Stomach (tissue), 8 donors: ENCODE measurements at regions not wholly inside any gene's neighbourhood (a gene's known extent, or its start where the extent isn't known, plus 50 kb on each side); places are given as distances from the start of the nearest gene placed in this dataset.

ENCODE experiments used
- DNase-seq, 2 donors: peaks; one replicate each; pipeline versions ENCODE4 v3.0.0 to v3.0.0-alpha.2; 2013 to 2019
- H3K27ac ChIP-seq, 5 donors: fragments of 200-600 bp in 4 of 5; sonication (generic) in 4 of 5; one replicate each; pipeline ENCODE4 v1.5.1; 2013 to 2019; ENCODE audit warnings: mild to moderate bottlenecking in 1 of 5, moderate library complexity in 1 of 5
- H3K27me3 ChIP-seq, 3 donors: fragments of 200-600 bp; sonication (generic); one replicate each; pipeline ENCODE4 v1.5.1; 2017 to 2019; ENCODE audit warnings: mixed run types in 1 of 3
- H3K36me3 ChIP-seq, 4 donors: fragments of 200-600 bp; sonication (generic); 1 replicate in 3 of 4; 2 replicates in 1 of 4; pipeline ENCODE4 v1.5.1; 2016 to 2019
- H3K4me1 ChIP-seq, 4 donors: fragments of 200-600 bp; sonication (generic); one replicate each; pipeline ENCODE4 v1.5.1; 2016 to 2019
- H3K4me3 ChIP-seq, 4 donors: fragments of 200-600 bp; sonication (generic) in 3 of 4; one replicate each; pipeline ENCODE4 v1.5.1; 2016 to 2019; ENCODE audit warnings: mild to moderate bottlenecking in 1 of 4
- H3K9me3 ChIP-seq, 4 donors: fragments of 200-600 bp; sonication (generic); one replicate each; pipeline ENCODE4 v1.5.1; 2016 to 2019
- EP300 ChIP-seq: sonication (generic); formaldehyde crosslinking; IDR thresholded peaks from one replicate; pipeline ENCODE4 v1.6.1; 2017; ENCODE audit warnings: antibody characterized with exemption
- POLR2A ChIP-seq, 4 donors: fragments of 450-650 bp; IDR thresholded peaks; one replicate each; pipeline ENCODE4 v1.6.1; 2016; ENCODE audit warnings: antibody characterized with exemption in 4 of 4, control low read depth in 2 of 4, mild to moderate bottlenecking in 1 of 4, moderate library complexity in 1 of 4
- POLR2AphosphoS5 ChIP-seq, 3 donors: sonication (generic); formaldehyde crosslinking; IDR thresholded peaks; one replicate each; pipeline ENCODE4 v1.6.1; 2016; ENCODE audit warnings: antibody characterized with exemption in 3 of 3
- WGBS, 5 donors: extraction: QIAGEN DNeasy Blood & Tissue Kit in 3 of 5; methylation state at CpG; one replicate each; pipeline versions ENCODE4 v1.1.5 to v1.1.7; 2013 to 2018; 5-methylcytosine and 5-hydroxymethylcytosine counted together
- intact Hi-C: fragments of 100-400 bp; cut with DNase I; formaldehyde crosslinking; loops from one replicate; pipeline ENCODE4 v1.15.1; 2023; ENCODE audit warnings: low total_unique reads
- TF ChIP-seq, protein P1 (sequence below), 7 experiments: fragments of 450-650 bp in 4 of 7; fragments of 200-600 bp in 3 of 7; sonication (generic) in 3 of 7; IDR thresholded peaks; one replicate each; pipeline ENCODE4 v1.5.1; 2016 to 2019; ENCODE audit warnings: antibody characterized with exemption in 7 of 7, control low read depth in 2 of 7, mild to moderate bottlenecking in 1 of 7
- donor health status: healthy with polysubstance abuse.
- donor health status: Bipolar disorder and iron deficiency.
- donor health status: healthy.

GRCh38 chr1:58989845-58990244 lies 206.0 kb upstream of the JUN start:
- no peaks in the 10 kb centered on the region for H3K36me3 ChIP-seq

DNA sequence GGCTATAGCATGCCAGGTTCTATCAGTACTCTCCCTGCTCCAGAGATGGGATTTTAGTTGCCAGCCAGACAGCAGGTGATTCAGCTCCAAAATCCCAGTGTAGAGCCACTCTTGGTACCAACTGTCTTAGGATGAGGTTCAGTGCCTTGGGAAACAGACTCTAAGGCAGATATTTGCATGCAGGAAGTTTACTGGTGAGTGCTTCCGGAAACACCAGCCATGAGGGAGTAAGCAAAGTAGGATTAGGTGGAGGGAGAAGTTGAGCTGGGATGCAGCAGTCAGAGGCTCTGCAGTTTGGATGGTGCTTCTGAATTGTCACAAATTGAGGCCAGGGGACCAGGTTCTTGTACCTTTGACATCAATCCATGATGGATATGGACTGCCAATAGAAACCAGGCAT lies 207.5 kb upstream of the JUN start:
- H3K27me3 ChIP-seq = no peaks in the 10 kb centered on the region
- no peaks in the 10 kb centered on the region for H3K36me3 ChIP-seq
- no peak for DNase-seq
- no peaks in the 10 kb centered on the region for H3K9me3 ChIP-seq
- no peak overlapping the region for H3K27ac ChIP-seq
- WGBS, 5 donors = 73 to 93% (median 88%) methylated on average over 1 of the region's 1 CpG
- intact Hi-C loops = no loop called here
- TF ChIP-seq POLR2AphosphoS5 (IDR thresholded peaks at IDR 0.05) = no peak
- H3K4me1 ChIP-seq = peaks cover 0 to 25% (median 6%) of the 10 kb centered on the region in 4 donors
- no peak overlapping the region for H3K4me3 ChIP-seq

More at GRCh38 chr1:58989845-58990244, 206.0 kb upstream of the JUN start:
- Histone ChIP-seq H3K9me3 (no peaks in the 10 kb centered on the region), H3K27me3 (no peaks in the 10 kb centered on the region), H3K27ac (no peak overlapping the region), H3K4me3 (no peak overlapping the region), H3K4me1 (peaks cover 0 to 26% (median 6%) of the 10 kb centered on the region in 4 donors)
- intact Hi-C loops = no loop called here
- no peak for DNase-seq
- no peak for TF ChIP-seq EP300
- TF ChIP-seq POLR2AphosphoS5 (IDR thresholded peaks at IDR 0.05) = no peak
- no peak for TF ChIP-seq POLR2A (IDR thresholded peaks at IDR 0.05)
- TF ChIP-seq, protein P1, sequence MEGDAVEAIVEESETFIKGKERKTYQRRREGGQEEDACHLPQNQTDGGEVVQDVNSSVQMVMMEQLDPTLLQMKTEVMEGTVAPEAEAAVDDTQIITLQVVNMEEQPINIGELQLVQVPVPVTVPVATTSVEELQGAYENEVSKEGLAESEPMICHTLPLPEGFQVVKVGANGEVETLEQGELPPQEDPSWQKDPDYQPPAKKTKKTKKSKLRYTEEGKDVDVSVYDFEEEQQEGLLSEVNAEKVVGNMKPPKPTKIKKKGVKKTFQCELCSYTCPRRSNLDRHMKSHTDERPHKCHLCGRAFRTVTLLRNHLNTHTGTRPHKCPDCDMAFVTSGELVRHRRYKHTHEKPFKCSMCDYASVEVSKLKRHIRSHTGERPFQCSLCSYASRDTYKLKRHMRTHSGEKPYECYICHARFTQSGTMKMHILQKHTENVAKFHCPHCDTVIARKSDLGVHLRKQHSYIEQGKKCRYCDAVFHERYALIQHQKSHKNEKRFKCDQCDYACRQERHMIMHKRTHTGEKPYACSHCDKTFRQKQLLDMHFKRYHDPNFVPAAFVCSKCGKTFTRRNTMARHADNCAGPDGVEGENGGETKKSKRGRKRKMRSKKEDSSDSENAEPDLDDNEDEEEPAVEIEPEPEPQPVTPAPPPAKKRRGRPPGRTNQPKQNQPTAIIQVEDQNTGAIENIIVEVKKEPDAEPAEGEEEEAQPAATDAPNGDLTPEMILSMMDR (IDR thresholded peaks at IDR 0.05) = no peak
- 79 to 99% (median 94%) methylated on average over 2 of the region's 2 CpGs for WGBS, 5 donors

DNA sequence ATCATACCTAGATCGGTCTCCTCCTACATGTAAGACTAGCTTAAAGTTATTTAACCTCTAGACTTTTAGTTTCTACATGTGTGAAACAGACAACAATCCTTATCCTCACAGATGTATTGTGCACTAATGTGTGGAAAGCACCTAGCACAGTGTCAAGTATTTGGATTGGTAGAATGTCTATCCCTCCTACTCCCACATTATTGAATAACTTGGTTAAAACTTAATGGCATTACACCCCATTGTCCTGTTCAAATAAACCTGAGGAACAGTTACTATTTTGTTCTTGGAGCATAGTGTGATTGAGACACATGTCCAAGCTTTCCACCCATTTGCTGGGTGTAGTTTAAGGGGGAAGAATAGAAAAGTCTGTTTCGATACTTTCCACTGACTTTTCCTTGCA lies 208.8 kb upstream of the JUN start:
- WGBS, 5 donors = 90 to 98% (median 97%) methylated on average over 2 of the region's 2 CpGs
- Histone ChIP-seq H3K4me1 (peaks cover 0 to 11% (median 2%) of the 10 kb centered on the region in 4 donors), H3K27ac (no peak overlapping the region), H3K4me3 (no peak overlapping the region), H3K27me3 (no peaks in the 10 kb centered on the region), H3K36me3 (no peaks in the 10 kb centered on the region), H3K9me3 (no peaks in the 10 kb centered on the region)
- DNase-seq = no peak
- intact Hi-C loops = no loop called here
- TF ChIP-seq POLR2AphosphoS5 (IDR thresholded peaks at IDR 0.05) (no peak), EP300 (no peak)
- TF ChIP-seq, protein P1 (IDR thresholded peaks at IDR 0.05) = no peak

DNA sequence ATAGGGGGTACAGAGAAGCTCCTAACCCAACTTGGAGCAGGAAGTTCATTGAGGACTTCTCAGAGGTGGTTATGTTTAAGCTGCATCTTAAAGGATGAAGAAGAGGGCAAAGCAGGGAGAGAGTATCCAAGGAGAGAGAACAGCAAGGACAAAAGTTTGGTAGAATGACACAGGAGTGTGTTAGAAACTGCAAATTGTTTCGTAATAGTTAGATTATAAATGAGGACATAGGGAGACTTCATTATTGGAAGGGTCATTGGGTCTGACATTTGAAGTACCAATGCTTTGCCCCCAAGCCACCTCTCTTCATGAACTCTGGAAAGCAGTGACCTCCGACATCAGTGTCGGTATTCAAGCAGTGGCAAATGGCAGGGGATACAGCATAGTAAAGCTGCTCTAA lies 209.6 kb upstream of the JUN start:
- TF ChIP-seq EP300 (no peak), POLR2A (IDR thresholded peaks at IDR 0.05) (no peak), POLR2AphosphoS5 (IDR thresholded peaks at IDR 0.05) (no peak)
- TF ChIP-seq, protein P1 (IDR thresholded peaks at IDR 0.05) = no peak
- Histone ChIP-seq H3K4me3 (no peak overlapping the region), H3K27ac (no peak overlapping the region), H3K27me3 (no peaks in the 10 kb centered on the region), H3K36me3 (no peaks in the 10 kb centered on the region), H3K4me1 (peaks cover 0 to 6% (median 2%) of the 10 kb centered on the region in 4 donors), H3K9me3 (no peaks in the 10 kb centered on the region)
- DNase-seq = no peak
- intact Hi-C loops = no loop called here
- 93 to 98% (median 93%) methylated on average over 3 of the region's 3 CpGs for WGBS, 5 donors

GRCh38 chr1:58994664-58995063 lies 210.8 kb upstream of the JUN start:
- TF ChIP-seq EP300 (no peak), POLR2A (IDR thresholded peaks at IDR 0.05) (no peak), POLR2AphosphoS5 (IDR thresholded peaks at IDR 0.05) (no peak)
- TF ChIP-seq, protein P1 (IDR thresholded peaks at IDR 0.05) = no peak
- H3K4me1 ChIP-seq = no peaks in the 10 kb centered on the region
- H3K27me3 ChIP-seq = no peaks in the 10 kb centered on the region
- H3K36me3 ChIP-seq = no peaks in the 10 kb centered on the region
- H3K27ac ChIP-seq = no peak overlapping the region
- intact Hi-C loops = no loop called here
- no peak overlapping the region for H3K4me3 ChIP-seq
- H3K9me3 ChIP-seq = no peaks in the 10 kb centered on the region
- WGBS, 5 donors = 79 to 90% (median 82%) methylated on average over 2 of the region's 2 CpGs
- no peak for DNase-seq
